Heart right ventricle (tissue), 16 donors: ENCODE measurements at regions not wholly inside any gene's neighbourhood (a gene's known extent, or its start where the extent isn't known, plus 50 kb on each side); places are given as distances from the start of the nearest gene placed in this dataset.

Experiments
- ATAC-seq, 8 donors: fragments of 200-7000 bp; cut with Tn5 transposase; one replicate each; pipeline ENCODE4 v1.9.1; 2020; ENCODE audit warnings: mild to moderate bottlenecking in 8 of 8, moderate library complexity in 8 of 8, moderate number of reproducible peaks in 1 of 8
- DNase-seq, 2 donors: peaks; one replicate each; pipeline ENCODE4 v3.0.0-alpha.2; 2020
- H3K27ac ChIP-seq, 10 donors: fragments of 200-600 bp; sonication (generic) in 2 of 10; one replicate each; pipeline versions ENCODE4 v1.5.0 to v1.8.0; 2020 to 2022; ENCODE audit warnings: mild to moderate bottlenecking in 3 of 10
- H3K27me3 ChIP-seq, 7 donors: fragments of 200-600 bp; one replicate each; pipeline ENCODE4 v1.8.0; 2021 to 2022; ENCODE audit warnings: mild to moderate bottlenecking in 2 of 7
- H3K36me3 ChIP-seq, 9 donors: fragments of 200-600 bp; sonication (generic) in 1 of 9; one replicate each; pipeline versions ENCODE4 v1.5.0 to v1.8.0; 2020 to 2022; ENCODE audit warnings: mild to moderate bottlenecking in 2 of 9
- H3K4me1 ChIP-seq, 9 donors: fragments of 200-600 bp; sonication (generic) in 1 of 9; one replicate each; pipeline versions ENCODE4 v1.5.0 to v1.8.0; 2020 to 2022; ENCODE audit warnings: mild to moderate bottlenecking in 4 of 9
- H3K4me3 ChIP-seq, 10 donors: fragments of 200-600 bp; sonication (generic) in 2 of 10; one replicate each; pipeline versions ENCODE4 v1.5.0 to v1.8.0; 2020 to 2022; ENCODE audit warnings: mild to moderate bottlenecking in 7 of 10, moderate library complexity in 2 of 10
- H3K9me3 ChIP-seq, 11 donors: fragments of 200-600 bp in 10 of 11; sonication (generic) in 2 of 11; one replicate each; pipeline versions ENCODE4 v1.5.0 to v1.8.0; 2013 to 2022; ENCODE audit warnings: mild to moderate bottlenecking in 2 of 11, control low read depth in 1 of 11, moderate library complexity in 1 of 11
- WGBS, 2 donors: extraction: QIAGEN DNeasy Blood & Tissue Kit; methylation state at CpG; one replicate each; pipeline ENCODE4 v1.1.7; 2013; ENCODE audit warnings: inconsistent platforms in 1 of 2; 5-methylcytosine and 5-hydroxymethylcytosine counted together
- intact Hi-C, 10 donors: fragments of 100-400 bp; cut with DNase I; formaldehyde crosslinking; loops; one replicate each; pipeline versions ENCODE4 v1.11.1 to v1.14.2; 2022
- TF ChIP-seq, protein P1 (sequence below), 9 donors: fragments of 200-600 bp; sonication (generic) in 2 of 9; IDR thresholded peaks; one replicate each; pipeline versions ENCODE4 v1.5.0 to v1.8.0; 2021 to 2022; ENCODE audit warnings: antibody characterized with exemption in 9 of 9, mild to moderate bottlenecking in 5 of 9, moderate library complexity in 1 of 9
- donor health status: Arrhythmogenic right ventricular cardiomyopathy.
- donor health status: ischemic (EF 13 %, LVEDD 7.1; RV severe dilation, severe dysfunction).
- donor health status: healthy with polysubstance abuse.
- donor health status: DM: no; HTN: yes; CAD: no.
- donor health status: DM: no; HTN: no; CAD: no.
- donor health status: ischemic (EF 25% LVEDD 6.9; RV normal size, moderate dysfunction).
- donor health status: ischemic (EF 25% LVEDD 5.7; RV mildly dilated, moderate dysfunction).
- donor health status: healthy.
- donor health status: DM: yes; HTN: yes; CAD: no.
- donor health status: Ischemic cardiomyopathy.
- donor health status: ischemic (EF 35%, LVEDD 5.7; RV mildly dilated, moderate dysfunction).
- donor health status: nonischemic (EF 11% LVEDD 7.7; RV severe dilation, severe dysfunction).
- donor health status: DM: yes; HTN: yes; CAD: no.
- donor health status: PGD.
- donor health status: ischemic (EF 29% LVEDD 5.4; RV normal size, mild dysfunction).
- donor health status: nonischemic (EF 23%, LVEDD 6.1; RV moderate dilation, normal function).

DNA sequence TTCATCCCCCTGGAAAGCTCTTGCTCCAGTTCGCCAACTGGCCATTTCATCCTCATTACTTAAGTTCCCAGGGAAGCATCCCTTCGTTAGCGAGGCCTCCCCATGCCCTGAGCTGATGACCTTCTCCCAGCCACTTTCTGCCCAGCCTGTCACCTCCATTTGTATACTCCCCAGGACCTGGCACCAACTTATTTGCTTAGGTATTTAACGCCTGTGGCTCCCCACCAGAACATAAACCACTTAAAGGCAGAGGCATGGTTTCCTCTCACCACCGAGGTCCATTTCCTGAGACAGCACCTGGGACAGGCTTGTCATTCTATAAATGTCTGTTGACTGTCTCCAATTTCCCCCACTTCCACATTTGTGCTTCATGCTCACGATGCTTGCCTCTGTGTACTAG, 189.0 kb downstream of the ZNF621 start:
- peak in 2 of 8 donors; percentile 5 to 30 for ATAC-seq
- H3K27me3 ChIP-seq, result no peaks in the 10 kb centered on the region
- no peak for DNase-seq
- H3K9me3 ChIP-seq, result no peaks in the 10 kb centered on the region
- intact Hi-C loops, result loop anchor here in 3 of 10 donors (10.0 kb wide), 2 partner anchors 129 to 481 kb away; partner anchors contain the start of gene CTNNB1 (in 2 of the 3)
- no peak overlapping the region for H3K4me3 ChIP-seq
- 72 to 78% methylated on average over 6 of the region's 6 CpGs for WGBS, 2 donors
- H3K4me1 ChIP-seq, result peaks cover 0 to 24% (median 18%) of the 10 kb centered on the region in 9 donors
- H3K27ac ChIP-seq, result peak overlapping the region in 1 of 10 donors; percentile 15
- H3K36me3 ChIP-seq, result no peaks in the 10 kb centered on the region
- TF ChIP-seq, protein P1, sequence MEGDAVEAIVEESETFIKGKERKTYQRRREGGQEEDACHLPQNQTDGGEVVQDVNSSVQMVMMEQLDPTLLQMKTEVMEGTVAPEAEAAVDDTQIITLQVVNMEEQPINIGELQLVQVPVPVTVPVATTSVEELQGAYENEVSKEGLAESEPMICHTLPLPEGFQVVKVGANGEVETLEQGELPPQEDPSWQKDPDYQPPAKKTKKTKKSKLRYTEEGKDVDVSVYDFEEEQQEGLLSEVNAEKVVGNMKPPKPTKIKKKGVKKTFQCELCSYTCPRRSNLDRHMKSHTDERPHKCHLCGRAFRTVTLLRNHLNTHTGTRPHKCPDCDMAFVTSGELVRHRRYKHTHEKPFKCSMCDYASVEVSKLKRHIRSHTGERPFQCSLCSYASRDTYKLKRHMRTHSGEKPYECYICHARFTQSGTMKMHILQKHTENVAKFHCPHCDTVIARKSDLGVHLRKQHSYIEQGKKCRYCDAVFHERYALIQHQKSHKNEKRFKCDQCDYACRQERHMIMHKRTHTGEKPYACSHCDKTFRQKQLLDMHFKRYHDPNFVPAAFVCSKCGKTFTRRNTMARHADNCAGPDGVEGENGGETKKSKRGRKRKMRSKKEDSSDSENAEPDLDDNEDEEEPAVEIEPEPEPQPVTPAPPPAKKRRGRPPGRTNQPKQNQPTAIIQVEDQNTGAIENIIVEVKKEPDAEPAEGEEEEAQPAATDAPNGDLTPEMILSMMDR (IDR thresholded peaks at IDR 0.05), result no peak

DNA sequence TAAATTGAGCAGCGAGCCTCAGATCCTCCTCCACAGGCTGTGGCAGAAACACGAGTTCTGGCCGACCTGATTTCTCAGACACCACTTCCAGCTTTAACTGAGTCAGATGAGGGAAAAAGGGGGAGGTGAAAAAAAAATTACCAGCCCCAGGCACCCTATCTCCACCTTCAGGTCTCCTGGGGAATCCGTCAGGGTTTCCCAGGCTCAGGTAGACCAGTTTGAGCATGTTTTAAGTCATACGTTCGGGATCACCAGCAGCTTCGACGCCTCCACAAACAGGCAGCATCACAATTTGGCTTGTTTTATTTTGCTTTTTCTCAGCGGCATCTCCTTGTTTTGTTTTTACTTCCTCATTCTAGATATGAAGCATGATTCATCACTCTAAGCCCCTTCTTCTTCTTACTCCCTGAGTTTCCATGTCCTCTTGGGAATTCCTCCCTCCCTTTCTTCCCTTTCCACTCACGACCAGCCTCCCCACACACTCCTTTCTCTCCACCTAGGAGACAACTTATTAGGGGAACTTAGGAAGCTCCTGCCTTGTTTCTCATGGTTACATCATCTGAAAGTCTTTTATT, 190.1 kb downstream of the ZNF621 start:
- Histone ChIP-seq H3K9me3 (no peaks in the 10 kb centered on the region), H3K27me3 (no peaks in the 10 kb centered on the region), H3K27ac (no peak overlapping the region), H3K4me3 (no peak overlapping the region), H3K36me3 (no peaks in the 10 kb centered on the region), H3K4me1 (peaks cover 0 to 25% (median 18%) of the 10 kb centered on the region in 9 donors)
- TF ChIP-seq, protein P1 (IDR thresholded peaks at IDR 0.05), result no peak
- 79 to 80% methylated on average over 10 of the region's 10 CpGs for WGBS, 2 donors
- intact Hi-C loops, result loop anchor here in 3 of 10 donors (10.0 kb wide), 2 partner anchors 130 to 480 kb away; partner anchors contain the start of gene CTNNB1 (in 2 of the 3)
- DNase-seq (no peak), ATAC-seq (no peak)

DNA sequence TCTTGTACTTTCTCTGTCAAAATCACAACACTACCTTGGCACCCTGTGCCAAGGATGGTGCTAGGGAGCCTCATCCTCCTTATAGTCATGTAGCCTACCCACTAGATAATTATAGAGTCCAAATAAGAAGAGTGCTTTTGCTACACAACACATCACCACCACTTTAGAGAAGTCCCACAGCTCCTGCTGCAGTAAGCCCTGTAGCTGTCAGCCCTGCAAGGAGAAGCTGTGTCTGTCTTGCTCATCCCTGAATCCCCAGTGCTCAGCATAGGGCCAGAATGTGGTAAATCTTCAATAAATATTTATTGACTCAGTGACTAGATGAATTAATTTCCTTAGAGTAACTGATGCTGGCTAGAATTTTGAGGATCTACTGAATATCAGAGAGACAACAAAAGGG, 190.8 kb downstream of the ZNF621 start:
- Histone ChIP-seq H3K27ac (no peak overlapping the region), H3K4me3 (no peak overlapping the region), H3K9me3 (no peaks in the 10 kb centered on the region), H3K27me3 (no peaks in the 10 kb centered on the region), H3K4me1 (peaks cover 0 to 29% (median 18%) of the 10 kb centered on the region in 9 donors), H3K36me3 (no peaks in the 10 kb centered on the region)
- ATAC-seq (no peak), DNase-seq (no peak)
- TF ChIP-seq, protein P1 (IDR thresholded peaks at IDR 0.05), result no peak
- intact Hi-C loops, result loop anchor here in 3 of 10 donors (10.0 kb wide), 2 partner anchors 131 to 479 kb away; partner anchors contain the start of gene CTNNB1 (in 2 of the 3)

DNA sequence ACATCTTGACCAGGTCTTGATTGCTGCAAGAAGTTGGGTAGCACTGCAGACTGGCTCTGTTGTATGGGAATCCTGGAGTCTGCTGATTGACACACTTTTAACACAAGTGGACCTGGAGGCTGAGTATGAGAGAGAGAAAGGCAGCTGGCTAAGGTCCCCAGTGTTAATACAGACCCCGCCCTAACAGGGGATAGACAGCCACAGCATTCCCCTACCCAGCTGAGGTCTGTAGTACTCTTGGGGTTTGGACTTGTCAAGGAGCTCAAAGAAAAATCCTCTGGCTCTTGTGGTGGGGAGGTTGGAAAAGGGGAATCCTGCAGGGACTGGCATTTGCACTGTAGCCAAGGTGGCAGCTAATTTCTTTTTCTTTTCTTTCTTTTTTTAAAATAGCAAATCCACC, 192.7 kb downstream of the ZNF621 start:
- Histone ChIP-seq H3K27ac (no peak overlapping the region), H3K4me1 (peaks cover 0 to 29% (median 18%) of the 10 kb centered on the region in 9 donors), H3K4me3 (no peak overlapping the region), H3K36me3 (no peaks in the 10 kb centered on the region), H3K27me3 (no peaks in the 10 kb centered on the region), H3K9me3 (no peaks in the 10 kb centered on the region)
- TF ChIP-seq, protein P1 (IDR thresholded peaks at IDR 0.05), result no peak
- WGBS, 2 donors, result 84 to 89% methylated on average over 1 of the region's 1 CpG
- ATAC-seq (no peak), DNase-seq (no peak)
- intact Hi-C loops, result loop anchor here in 3 of 10 donors (10.0 kb wide), 2 partner anchors 133 to 477 kb away; partner anchors contain the start of gene CTNNB1 (in 2 of the 3)
